Fibroblast of mammary gland (primary cell): ENCODE measurements at regions not wholly inside any gene's neighbourhood (a gene's known extent, or its start where the extent isn't known, plus 50 kb on each side); places are given as distances from the start of the nearest gene placed in this dataset.
A peak's percentile ranks its signal among the peaks of the same experiment; 100 is the strongest.

Experiments
- DNase-seq: peaks from one replicate; pipeline ENCODE4 v3.0.0-alpha.2; 2010; ENCODE audit warnings: low read depth
- H3K4me3 ChIP-seq: 2 replicates; pipeline ENCODE4 v1.5.1; 2011; ENCODE audit warnings: low read depth, mild to moderate bottlenecking, low read length, moderate library complexity; ENCODE audit not compliant: control insufficient read depth
- CTCF ChIP-seq: conservative IDR thresholded peaks from 2 replicates; pipeline ENCODE4 v1.5.1; 2011; ENCODE audit warnings: low read depth, low read length, inconsistent platforms; ENCODE audit not compliant: control insufficient read depth, insufficient read depth

- TF ChIP-seq CTCF: peak; percentile 60
- DNase-seq: peak; percentile 51
- H3K4me3 ChIP-seq: no peak overlapping the region
Observed at GRCh38 chr7:26500749-26501352, 209.2 kb downstream of the SNX10 start.

- TF ChIP-seq CTCF: no peak
- no peak overlapping the region for H3K4me3 ChIP-seq
- DNase-seq: no peak
Observed at GRCh38 chr7:26504411-26505120, 212.9 kb downstream of the SNX10 start.

GRCh38 chr7:26506196-26506595 lies 214.5 kb downstream of the SNX10 start:
- H3K4me3 ChIP-seq: no peak overlapping the region
- no peak for DNase-seq
- no peak for TF ChIP-seq CTCF

GRCh38 chr7:26507108-26507987 lies 215.7 kb downstream of the SNX10 start:
- no peak for DNase-seq
- H3K4me3 ChIP-seq: no peak overlapping the region
- TF ChIP-seq CTCF: no peak

- no peak for DNase-seq
- H3K4me3 ChIP-seq: no peak overlapping the region
- TF ChIP-seq CTCF: no peak
Observed at GRCh38 chr7:26508481-26508880, 216.8 kb downstream of the SNX10 start.

- DNase-seq: no peak
- no peak overlapping the region for H3K4me3 ChIP-seq
- TF ChIP-seq CTCF: no peak
Observed at GRCh38 chr7:26508917-26509316, 217.3 kb downstream of the SNX10 start.
